Retina (tissue), 1 donor: ENCODE measurements at regions not wholly inside any gene's neighbourhood (a gene's known extent, or its start where the extent isn't known, plus 50 kb on each side); places are given as distances from the start of the nearest gene placed in this dataset.
"Not testable (repeated sequence)": the region's sequence is repeated elsewhere in the genome, so short reads cannot be mapped to it uniquely, and the experiment has no call there.

Experiments used
- DNase-seq: peaks from one replicate; pipeline ENCODE4 v3.0.0-alpha.2; 2016

DNA sequence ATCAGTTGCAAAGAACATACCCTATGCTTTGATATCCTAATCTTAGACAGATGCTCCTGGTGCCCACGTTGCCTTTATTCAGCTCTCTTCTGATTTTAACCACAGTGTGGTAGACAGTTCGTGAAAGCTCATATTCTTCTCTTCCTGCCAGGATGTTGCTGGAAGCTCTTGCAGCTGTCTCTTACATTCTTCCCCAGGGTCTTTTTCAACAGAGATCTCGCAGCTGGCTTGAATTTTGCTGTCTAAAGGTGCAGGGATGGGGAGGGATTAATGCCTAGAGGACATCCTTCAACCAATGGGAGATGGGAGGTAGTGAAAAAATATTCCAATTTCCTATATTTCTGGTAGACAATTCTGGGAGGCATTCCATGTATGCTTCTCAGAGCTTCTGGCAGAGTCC lies 150.0 kb upstream of the APP start:
- DNase-seq, result no peak

DNA sequence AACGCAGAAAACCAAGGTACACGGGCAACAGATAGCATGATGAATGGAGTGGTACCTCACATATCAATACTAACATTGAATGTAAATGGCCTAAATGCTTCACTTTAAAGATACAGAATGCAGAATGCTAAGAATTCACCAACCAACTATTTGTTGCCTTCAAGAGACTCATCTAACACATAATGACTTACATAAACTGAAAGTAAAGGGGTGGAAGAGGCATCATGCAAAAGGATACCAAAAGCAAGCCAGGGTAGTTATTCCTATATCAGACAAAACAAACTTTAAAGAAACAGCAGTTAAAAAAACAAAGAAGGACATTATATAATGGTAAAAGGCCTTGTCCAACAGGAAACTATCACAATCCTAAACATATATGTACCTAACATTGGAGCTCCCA lies 137.1 kb upstream of the APP start:
- DNase-seq, result no peak

DNA sequence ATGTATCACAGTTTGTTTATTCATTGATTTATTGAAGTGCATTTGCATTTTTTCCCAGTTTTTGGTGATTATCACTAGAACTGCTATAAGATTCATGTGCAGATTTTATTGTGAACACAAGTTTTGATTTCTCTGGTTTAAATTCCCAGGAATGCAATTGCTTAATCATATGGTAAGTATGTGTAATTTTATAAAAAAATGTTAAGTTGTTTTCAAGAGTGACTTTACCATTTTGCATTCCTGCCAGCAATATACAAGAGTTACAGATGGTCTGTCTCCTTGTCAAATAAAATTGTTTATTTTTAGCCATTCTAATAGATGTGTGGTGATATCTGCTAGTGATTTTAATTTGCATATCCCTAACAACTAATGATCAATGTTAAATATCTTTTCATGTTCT lies 127.3 kb upstream of the APP start:
- DNase-seq, result no peak

GRCh38 chr21:26293141-26293946 lies 122.8 kb upstream of the APP start:
- DNase-seq, result no peak

DNA sequence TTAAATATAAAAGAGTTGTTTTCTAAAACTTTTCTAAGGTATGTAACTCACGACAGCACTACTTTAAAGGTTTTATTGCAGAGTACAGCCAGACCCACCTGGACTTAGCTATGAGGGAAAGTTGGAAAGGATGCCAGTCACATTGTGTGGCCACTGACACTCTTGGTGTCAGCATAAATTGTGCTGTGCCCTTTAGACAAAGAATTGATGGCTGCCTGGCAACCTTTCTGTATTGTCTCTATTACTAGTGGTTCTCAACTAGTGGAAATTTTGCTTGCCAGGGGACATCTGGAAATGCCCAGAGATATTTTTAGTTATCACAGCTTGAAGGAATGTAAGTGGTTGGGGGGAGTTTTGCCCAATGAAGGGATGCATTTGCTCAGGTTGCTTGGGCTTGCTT lies 117.5 kb upstream of the APP start:
- DNase-seq, result no peak

DNA sequence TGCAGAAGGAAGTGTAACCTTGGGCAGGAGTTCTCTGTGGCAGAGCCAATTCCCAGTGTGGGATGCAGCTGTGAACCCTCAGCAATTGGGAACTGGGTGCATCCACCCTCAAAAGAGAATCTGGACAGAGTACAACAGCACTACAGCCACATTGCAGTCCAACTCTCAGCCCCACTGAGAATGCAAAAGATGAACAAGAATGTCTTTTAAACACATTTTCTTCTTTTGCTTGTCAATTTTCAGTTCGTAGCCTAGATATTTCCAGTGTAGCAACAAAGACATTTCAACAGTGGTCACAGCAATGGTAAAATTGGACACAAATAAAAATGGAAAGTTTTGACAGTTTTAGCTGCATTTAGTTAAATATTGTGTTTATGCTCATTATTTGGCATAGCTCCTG lies 114.0 kb upstream of the APP start:
- DNase-seq, result no peak

DNA sequence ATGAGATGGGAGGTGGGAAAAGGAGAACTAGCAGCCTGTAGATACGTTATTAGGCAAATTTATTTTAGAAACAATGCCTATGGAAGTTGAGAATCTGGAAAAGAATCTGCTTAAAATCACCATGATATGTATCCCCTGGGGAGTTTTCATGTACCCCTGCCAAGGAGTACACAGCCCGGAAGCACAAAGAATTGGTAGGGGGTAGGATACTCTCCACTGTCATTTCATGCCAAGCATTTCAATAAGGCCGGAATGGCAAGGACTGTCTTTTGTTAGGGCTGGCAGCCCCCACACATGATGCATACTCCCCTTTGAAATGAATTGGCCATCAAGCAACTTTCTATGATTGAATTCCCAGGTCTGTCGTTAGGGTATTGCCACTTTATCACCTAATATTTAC lies 111.5 kb upstream of the APP start:
- DNase-seq, result no peak

DNA sequence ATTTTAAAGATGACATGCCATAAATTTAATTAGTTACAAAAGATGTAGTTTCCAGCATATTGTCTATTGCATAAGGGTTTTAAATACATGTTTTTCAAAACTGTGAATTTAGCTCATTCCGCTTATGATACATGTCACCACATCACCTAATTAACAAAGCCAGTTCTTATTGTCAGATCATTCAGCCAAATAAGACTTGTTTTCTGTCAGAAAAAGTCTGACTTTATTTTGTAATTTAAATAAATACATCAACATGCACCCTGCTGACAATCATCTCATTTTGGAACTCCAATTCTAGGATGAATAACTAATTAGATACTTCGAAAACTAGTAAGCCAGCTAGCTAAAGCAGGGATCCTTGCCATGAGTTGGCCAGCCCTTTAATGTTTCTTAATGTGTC lies 110.9 kb upstream of the APP start:
- no peak for DNase-seq

GRCh38 chr21:26280775-26281174 lies 110.2 kb upstream of the APP start:
- peak; percentile 50 for DNase-seq

GRCh38 chr21:26280148-26280547 lies 109.6 kb upstream of the APP start:
- no peak for DNase-seq

DNA sequence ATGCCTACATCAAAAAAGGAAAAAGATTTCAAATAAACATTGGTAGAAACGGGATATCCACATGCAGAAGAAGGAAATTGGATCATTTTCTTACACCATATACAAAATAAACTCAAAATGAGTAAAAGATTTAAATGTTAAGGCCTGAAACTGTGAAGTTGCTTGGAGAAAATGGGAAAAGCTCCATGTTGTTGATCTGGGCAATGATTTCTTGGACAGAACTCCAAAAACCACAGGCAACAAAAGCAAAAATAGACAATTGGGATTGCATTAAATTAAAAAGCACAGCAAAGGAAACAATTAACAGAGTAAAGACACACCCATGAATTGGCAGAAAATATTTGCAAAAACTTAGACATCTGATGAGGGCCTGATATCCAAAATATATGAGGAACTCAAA lies 105.2 kb upstream of the APP start:
- no peak for DNase-seq

DNA sequence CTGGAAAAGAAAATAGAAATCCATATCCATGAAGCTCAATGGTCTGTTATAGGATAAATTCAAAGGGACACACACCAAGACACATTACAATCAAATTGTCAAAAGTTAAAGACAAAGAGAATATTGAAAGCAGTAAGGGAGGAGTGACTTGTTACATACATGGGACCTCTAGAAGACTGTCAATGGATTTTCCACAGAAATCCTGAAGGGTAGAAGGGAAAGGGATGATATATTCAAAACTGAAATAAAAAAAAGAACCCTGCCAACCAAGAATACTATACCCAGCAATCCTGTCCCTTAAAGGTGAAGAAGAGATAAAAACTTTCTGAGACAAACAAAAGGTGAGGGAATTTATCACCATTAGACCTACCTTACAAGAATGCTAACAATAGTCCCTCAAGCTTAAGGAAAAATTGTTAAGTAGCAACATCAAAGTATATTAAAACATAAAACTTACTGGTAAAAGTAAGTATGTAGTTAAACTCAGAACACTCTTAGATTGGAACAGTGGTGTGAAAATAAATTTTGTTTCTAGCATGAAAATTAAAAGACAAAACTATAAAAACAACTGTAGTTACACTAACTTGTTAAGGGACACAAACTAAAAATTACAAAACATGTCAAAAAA lies 103.2 kb upstream of the APP start:
- DNase-seq, result no peak

GRCh38 chr21:26267389-26267788 lies 96.8 kb upstream of the APP start:
- no peak for DNase-seq

- no peak for DNase-seq
Observed at GRCh38 chr21:26246073-26246472, 75.5 kb upstream of the APP start.

DNA sequence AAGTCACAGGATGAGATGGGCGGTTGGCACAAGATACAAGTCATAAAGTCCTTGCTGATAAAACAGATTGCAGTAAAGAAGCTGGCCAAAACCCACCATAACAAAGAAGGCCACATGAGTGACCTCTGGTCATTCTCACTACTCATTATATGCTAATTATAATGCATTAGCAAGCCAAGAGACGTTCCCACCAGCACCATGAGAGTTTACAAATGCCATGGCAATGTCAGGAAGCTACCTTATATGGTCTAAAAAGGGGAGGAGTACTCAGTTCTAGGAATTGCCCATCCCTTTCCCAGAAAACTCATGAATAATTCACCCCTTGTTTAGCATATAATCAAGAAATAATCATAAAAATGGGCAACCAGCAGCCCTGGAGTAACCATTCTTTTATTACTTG lies 74.9 kb upstream of the APP start:
- DNase-seq, result no peak

DNA sequence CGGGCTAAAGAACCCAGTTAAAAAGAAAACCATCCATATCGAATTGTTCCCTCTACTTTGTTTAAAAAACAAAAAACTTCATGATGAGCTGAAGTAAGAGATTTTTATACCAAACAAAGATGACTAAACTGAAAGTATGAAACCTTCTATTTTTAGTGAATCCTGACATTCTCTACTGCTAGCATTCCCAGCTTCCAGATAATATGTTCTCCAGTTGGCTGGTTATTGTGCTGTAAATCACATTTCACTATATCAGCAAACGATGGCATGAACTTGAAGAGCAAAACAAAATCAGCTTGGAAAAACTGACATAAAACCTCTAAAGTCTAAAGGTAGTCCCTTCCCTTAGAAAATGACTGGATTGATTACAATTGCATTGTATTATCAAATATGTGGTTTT lies 68.1 kb upstream of the APP start:
- DNase-seq, result no peak

- no peak for DNase-seq
Observed at GRCh38 chr21:26236281-26236680, 65.7 kb upstream of the APP start.

DNA sequence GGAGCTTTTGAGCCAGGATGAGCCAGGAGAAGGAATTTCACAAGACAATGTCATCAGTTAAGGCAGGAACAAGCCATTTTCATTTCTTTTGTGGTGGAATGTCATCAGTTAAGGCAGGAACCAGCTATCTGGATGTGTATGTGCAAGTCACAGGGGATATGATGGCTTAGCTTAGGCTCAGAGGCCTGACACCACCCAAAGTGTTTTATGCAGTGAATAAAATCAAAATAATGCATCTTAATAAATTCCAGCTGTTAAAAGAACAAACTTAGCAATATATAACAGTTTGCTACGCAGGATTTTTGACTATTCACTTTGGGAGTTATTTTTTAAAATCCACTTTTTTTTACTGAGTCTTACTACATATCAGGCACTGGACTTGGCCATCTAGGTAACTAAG lies 62.7 kb upstream of the APP start:
- not testable (repeated sequence) for DNase-seq

DNA sequence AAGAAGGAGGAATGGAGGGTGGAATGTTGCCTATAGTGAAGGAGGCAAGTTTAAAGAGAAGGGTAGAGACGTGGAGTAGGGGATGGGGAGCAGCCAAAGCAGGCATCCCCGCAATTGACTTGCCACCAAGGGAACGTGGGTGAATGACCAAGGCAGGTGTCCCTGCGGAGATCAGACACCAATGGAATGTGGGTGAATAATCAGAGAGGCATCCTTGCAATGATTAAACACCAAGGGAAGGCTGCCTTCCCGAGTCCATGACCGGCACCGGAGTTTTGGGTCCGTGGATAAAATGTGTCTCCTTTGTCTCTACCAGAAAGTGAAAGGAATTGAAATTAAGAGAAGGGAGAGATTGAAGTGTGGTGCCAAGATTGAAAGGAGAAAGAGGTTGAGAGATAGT lies 61.9 kb upstream of the APP start:
- not testable (repeated sequence) for DNase-seq

DNA sequence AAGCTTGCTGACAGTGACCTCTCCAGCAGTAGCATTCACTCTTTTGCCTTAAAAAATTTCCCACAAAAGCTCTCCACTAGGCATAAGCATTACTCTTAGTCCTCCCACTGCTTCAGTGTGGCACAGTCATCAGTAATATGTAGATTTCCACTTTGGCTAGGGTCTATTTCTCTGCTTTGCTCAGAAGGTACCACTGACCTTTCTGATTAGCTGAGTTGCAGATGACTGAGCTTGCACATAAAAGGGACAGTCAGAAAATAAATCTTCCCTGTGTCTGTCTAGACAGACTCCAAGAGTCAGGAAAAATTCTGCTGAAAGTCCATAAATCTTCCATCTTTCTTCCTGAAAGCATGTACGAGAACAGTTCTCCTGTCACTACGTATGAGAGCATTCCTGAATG lies 56.6 kb upstream of the APP start:
- DNase-seq, result no peak

- no peak for DNase-seq
Observed at GRCh38 chr21:26226724-26227123, 56.2 kb upstream of the APP start.

DNA sequence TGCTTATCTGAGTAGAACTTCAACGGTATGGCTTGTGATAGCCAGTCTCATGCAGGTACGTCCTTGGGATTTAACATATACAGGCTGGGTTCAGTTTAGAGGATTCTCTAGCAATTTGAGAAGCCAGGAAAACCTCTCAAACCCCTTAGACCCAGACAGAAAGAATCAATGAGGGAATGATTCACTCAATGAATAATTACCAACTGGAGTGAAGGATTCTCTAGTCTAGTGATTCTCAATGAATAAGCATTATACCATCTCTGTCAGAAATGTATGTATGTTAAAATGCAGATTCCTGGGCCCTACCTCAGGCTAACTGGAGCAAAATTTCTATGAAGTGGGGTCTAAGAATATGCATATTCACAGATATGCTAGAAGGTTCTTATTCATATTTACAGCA lies 54.5 kb upstream of the APP start:
- no peak for DNase-seq

DNA sequence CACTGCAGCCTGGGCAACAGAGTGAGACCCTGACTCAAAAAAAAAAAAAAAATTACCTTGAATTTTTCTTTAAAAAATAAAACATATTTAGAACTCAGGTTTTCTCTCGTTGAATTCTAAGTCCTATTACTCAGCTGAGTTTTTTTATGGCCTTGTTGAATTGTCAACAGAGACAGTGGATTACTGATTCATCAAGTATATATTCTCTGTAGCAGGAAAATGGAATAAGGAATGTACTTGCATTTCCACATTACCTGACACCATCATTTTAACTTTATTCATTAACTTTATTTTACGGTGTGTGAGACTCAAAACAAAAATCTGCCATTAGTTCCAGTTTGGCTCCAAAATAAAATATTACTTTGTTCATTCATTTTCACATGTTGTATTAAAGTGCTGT lies 53.8 kb upstream of the APP start:
- no peak for DNase-seq
